Spleen (tissue), 7 donors: ENCODE measurements at regions not wholly inside any gene's neighbourhood (a gene's known extent, or its start where the extent isn't known, plus 50 kb on each side); places are given as distances from the start of the nearest gene placed in this dataset.

Experiments
- POLR2A ChIP-seq, 3 donors: fragments of 450-650 bp; IDR thresholded peaks; one replicate each; pipeline ENCODE4 v1.5.1; 2017; ENCODE audit warnings: antibody characterized with exemption in 3 of 3, mild to moderate bottlenecking in 1 of 3
- TF ChIP-seq, protein P1 (sequence below), 11 experiments: fragments of 200-600 bp in 7 of 11; fragments of 450-650 bp in 4 of 11; sonication (generic) in 4 of 11; IDR thresholded peaks in 8 of 11; conservative IDR thresholded peaks in 3 of 11; 1 replicate in 7 of 11; 2 replicates in 4 of 11; pipeline versions ENCODE4 v1.4.0 to v1.8.0; 2016 to 2021; ENCODE audit warnings: antibody characterized with exemption in 11 of 11, inconsistent platforms in 4 of 11, mild to moderate bottlenecking in 1 of 11
- donor health status: DM: no; HTN: no; CAD: no; lungs with moderate emphysema.
- donor health status: DM: no; HTN: no; CAD: no.
- donor health status: DM: no; HTN: no; CAD: no.

DNA sequence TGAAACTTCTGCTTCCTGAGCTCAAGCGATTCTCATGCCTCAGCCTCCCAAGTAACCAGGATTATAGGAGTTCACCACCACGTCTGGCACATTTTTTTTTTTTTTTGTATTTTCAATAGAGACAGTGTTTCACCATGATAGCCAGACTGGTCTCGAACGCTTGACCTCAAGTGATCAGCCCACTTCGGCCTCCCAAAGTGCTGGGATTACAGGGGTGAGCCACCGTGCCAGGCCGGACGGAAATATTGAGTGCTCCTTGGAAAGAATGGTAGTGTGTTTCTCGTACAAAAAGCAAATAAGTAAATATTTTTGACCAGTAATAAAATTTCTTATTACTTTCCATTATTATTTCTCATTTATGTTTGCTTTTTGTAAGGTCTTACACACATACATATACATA is 1307.9 kb upstream of the CDH6 start:
- TF ChIP-seq, protein P1, sequence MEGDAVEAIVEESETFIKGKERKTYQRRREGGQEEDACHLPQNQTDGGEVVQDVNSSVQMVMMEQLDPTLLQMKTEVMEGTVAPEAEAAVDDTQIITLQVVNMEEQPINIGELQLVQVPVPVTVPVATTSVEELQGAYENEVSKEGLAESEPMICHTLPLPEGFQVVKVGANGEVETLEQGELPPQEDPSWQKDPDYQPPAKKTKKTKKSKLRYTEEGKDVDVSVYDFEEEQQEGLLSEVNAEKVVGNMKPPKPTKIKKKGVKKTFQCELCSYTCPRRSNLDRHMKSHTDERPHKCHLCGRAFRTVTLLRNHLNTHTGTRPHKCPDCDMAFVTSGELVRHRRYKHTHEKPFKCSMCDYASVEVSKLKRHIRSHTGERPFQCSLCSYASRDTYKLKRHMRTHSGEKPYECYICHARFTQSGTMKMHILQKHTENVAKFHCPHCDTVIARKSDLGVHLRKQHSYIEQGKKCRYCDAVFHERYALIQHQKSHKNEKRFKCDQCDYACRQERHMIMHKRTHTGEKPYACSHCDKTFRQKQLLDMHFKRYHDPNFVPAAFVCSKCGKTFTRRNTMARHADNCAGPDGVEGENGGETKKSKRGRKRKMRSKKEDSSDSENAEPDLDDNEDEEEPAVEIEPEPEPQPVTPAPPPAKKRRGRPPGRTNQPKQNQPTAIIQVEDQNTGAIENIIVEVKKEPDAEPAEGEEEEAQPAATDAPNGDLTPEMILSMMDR (IDR thresholded peaks at IDR 0.05 in 8 of 11, conservative IDR thresholded peaks at IDR 0.05 in 3 of 11): no peak
- TF ChIP-seq POLR2A (IDR thresholded peaks at IDR 0.05): no peak
